Glomerular endothelial cell (primary cell): ENCODE measurements at regions not wholly inside any gene's neighbourhood (a gene's known extent, or its start where the extent isn't known, plus 50 kb on each side); places are given as distances from the start of the nearest gene placed in this dataset.
A peak's percentile ranks its signal among the peaks of the same experiment; 100 is the strongest.

Source experiments
- DNase-seq: peaks from one replicate; pipeline ENCODE4 v3.0.0-alpha.2; 2011; ENCODE audit warnings: low read depth, low spot score; ENCODE audit errors: extremely low read depth

DNA sequence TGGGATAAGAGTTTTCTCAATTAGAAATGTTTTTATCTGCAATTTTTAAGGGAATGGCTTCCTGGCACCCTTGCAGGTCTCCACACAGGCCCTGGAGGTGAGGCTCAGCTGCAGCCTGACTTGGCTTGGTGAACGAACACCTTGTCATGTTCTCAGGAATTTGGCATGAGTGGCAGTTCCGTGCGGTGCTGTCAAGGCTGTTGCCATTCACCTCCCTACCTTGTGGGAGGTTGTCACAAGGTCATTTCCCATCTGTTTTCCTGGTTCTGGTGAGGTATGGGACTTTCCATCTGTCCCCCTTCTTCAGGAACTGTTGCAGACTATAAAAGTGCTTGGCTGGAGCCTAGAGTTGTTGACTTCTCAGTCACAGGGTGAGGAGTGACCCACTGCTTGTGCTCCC is 82.9 kb downstream of the ELOVL4 start:
- DNase-seq, result no peak

DNA sequence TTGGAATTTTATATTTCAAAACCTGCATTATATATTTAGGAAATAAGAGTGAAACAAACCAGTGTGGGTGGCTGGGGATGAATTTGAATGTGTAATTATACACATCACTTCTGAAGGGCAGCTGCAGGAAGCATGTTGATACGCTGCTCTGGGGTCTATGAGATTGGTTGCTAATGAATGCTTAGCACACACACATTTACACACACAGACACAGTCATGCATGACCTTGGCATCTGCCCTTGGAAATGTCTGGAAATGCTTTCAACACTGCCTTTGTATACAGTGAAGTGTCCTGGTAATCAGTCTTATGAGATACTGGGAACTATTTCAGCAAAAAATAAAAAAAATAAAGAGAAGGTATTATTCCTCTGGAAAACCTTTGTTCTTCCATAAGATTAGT is 83.4 kb downstream of the ELOVL4 start:
- DNase-seq, result no peak

DNA sequence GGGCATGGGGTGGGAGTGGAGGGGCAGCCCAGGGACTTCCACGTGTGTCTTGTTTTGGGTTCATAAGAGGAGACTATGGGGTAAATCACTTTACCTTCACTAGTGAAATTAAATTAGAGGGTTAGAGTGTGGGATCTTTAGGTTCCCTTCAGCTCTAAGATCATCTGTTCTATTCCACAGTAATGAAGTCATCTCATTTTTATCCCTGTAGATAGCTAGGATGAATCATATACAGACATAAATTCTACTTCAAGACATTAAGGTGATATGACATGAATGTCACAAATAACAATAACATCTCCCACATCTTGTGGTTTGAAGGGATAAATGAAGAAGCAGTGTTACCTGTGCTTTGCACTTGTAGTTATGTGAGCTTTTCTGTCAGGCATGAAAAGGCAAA is 83.8 kb downstream of the ELOVL4 start:
- no peak for DNase-seq

DNA sequence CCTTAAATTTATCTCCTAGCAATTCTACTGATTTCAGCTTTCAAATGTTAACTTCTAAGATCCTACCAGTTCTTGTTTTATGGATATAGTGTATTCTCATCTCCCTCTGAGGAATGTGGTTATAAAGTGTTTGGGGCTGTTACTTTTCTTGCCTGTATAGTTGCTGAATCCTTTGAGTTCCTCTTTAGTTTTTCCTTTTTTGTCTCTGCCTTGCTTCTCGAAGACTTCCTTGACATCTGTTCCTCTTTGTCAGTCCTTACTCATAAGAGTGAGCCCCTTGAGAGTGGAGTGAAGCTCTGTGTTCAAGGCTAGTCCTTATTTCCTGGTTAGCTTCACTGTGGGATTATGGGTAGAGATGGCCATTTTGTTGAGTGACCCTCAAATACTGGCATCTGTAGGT is 84.6 kb downstream of the ELOVL4 start:
- DNase-seq, result no peak

DNA sequence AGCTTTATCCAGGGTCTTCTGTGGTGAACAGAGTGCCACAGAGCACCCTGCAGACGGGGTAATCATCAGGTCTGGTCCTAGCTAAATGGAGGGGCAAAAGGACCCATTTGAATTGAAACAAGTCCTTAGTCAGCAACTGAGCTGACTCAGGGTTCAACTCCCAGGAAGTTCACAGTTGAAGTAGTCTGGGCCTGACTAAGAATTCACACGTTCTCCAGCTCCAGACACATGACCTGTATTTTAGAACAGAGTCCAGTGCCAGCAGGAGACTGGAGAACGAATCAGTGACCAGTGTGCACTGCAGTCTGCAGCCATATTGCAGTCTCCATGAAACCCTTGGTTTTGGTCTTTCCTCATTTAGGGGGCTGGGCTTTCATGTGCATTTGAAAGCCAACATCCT is 85.2 kb downstream of the ELOVL4 start:
- DNase-seq, result no peak

DNA sequence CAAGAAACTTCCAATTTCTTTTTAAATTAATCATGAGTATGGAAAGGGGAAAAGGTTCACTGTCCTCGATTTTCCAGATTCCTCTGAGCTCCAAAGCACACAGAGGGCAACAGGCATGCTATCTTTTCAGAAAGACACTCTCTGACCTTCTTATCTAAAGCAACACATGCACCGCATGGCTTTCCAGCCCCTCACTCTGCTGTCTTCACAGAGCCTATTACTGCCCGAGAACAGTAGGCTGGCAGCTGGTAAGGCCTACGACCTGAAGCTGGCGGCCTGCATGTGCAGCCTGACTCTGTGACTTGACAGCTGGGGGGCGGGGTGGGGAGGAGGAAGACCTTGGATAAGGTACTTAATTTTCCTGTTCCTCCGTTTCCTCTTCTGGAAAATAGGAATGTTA is 86.3 kb downstream of the ELOVL4 start:
- DNase-seq, result no peak

DNA sequence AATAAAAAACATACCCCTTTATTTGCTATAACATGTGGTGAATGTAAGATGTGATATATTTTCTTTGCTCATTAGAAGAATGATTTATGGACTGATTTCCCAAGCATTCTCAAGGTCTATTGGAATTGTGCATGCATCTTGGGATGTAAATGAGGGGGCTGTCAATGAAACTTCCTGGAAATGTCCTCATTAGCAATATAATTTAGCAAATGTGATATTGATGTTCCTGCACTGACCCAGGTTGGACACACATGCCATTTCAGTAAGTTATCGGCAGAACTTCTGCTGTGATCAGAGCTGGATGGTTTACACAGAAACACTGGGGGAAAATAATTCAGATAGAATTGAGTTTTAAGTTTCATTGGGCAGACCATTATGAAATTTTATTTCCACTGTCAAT is 99.9 kb downstream of the ELOVL4 start:
- DNase-seq, result no peak

DNA sequence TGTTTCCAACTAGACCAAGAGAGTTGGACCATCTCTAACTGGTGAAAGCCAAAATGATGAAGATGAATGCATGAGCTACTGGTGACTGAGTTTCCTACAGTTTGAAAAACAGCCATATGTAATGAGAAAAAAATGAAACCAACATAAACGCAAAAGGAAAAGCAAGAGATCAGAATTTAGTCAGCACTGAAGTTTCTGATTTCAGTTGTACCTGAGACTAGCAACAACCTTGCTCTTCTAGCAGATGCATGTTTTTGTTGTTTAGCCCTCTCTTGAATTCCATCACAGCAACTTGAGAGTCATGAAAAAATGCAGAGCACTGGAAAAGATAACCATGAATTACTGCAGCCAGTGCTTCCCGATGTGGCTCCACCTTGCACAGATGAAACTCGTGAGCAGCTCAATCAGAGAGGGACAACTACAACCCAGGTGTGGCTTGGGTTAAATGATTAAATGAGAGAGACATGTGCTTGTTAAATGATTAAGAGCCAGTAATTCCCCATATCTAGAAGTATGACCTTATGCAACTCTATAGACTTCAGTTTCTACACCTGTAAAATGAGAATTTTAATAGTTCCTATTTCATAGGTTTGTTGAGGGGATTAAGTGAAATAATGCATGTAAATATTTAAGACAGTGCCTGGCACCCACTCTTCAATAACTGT is 104.8 kb downstream of the ELOVL4 start:
- DNase-seq, result no peak

DNA sequence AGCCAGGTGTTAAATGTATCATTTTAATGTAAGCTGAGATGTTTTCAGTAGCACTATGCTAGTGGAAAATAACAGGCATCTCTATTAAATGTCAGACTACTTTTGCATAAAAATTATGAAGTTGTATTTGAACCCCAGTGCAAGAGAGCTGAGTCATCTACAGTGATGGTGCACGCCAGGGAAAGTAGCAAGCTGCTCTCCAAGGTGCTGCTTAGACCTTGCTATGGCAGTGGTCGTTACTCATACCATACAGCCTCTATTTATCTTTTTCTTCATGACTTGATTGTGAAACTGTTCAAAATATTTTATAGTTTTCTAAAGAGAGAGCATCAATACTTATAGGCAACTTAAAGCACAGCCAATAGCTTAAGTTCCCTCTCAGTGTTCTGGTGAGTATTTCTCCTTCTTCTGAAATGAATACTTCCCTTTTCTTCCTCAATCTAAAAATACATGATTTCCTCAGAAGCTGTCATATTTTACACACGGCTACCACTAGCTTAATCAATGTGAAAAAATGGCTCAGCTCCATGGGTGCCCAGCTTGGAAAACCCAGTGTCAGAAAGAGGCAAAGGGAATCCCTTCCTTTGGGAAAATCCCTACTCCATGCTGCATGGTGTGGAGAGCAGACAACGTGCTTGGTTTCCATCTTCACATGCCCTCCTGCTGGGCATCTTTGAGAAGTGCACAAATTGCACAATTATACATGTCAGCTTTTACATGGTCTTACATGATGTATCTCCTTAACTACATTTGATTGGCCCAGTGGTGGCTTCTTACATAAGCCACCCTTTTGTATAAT is 105.6 kb downstream of the ELOVL4 start:
- DNase-seq, result no peak

DNA sequence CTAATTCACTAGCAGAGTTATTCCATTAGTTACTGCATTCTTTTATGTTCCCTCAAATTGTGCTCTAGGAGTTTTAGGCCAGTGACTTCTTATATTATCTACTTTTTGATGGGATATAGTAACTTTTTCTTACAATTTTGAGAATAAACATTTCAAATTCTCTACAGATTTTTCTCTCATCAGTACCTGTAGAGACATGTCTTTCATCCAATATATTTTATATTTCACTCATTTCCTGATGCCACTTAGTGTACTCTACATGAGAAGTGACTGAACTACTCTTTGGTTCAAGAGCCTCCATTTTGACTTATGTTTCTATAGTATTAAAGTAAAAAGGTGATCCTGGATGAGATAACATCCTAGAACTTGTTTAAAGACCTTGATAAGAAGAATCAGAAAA is 108.5 kb downstream of the ELOVL4 start:
- DNase-seq, result no peak

DNA sequence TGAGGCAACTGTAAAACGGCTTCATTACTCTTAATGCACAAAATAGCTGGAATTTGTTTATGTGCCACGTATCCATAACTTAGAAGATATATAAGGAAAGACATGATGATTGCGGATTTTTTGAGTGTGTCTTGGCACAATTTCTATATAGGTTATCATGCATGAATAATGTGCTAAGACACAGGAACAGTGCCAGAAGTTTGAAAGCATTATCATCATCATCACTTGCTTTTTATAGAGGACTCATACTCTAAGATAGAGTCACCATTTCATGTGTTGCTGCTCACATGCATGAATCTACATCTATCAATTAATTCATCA is 113.4 kb downstream of the ELOVL4 start:
- no peak for DNase-seq

DNA sequence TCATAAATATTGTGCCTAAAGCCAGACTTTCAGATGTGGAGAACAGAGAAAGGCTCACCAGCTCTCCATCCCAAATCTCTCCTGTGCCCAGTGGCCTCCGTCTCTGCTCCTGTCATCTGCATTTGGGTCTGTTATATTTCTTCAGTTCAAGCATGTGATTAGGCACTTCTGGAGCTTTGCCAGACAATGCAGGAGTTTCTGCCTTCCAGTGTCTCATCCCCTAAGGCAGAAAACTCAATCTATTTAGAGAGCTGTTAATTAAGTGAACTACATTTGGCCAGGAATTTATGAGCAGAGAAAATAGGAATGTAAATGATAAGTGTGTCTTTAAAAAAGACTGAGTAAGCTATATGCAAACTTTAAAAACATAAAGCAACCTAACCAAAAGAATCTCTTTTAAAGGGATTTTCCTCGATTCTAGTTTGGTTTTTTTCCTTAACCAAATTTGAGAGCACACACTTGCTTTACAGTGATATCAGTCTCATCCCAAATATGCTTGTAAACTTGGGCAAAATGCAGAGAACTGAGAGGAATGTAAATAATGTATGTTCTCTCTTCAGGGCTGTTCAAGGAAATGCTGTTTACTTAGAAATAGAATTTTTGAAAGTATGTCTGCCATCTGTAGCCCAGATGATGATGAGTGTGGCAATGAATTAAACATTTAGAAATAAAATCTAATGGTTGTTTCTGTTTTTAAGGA is 113.9 kb downstream of the ELOVL4 start:
- DNase-seq, result no peak

DNA sequence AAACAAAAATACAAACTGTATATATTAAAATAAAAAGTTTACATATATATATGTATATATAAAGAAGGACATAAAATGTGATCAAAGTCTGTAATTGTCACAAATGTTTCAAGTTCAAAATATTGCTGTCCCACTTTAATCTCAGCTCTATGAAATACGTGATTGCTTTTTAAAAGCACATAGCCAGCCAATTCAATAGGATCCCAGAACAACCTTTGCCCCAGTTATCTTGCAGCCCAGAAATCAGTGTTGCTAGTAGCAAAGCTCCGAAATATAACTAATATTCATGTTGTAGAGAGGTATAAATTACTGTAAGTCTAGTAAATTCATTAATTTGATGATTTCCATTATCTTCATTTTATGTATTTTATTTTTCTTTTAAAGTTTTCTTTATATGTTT is 114.6 kb downstream of the ELOVL4 start:
- no peak for DNase-seq

DNA sequence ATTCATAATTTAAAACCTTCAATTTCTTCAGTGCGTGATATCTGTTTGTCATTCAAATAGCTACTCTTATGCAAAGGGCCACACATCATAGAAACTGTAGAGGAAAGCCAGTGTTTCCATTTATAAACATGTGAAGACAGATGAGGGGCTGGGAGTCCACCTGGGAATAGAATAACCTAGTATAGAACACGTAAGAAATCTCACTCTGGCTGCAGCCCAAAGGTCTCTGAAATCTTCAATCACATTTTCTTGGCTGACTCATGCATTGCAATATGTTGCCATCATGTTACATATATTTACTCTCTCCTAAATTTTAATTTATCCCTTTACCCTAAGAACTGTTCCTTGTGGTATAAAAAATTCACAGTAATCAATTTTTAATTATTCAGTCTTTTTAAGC is 123.2 kb downstream of the ELOVL4 start:
- no peak for DNase-seq

DNA sequence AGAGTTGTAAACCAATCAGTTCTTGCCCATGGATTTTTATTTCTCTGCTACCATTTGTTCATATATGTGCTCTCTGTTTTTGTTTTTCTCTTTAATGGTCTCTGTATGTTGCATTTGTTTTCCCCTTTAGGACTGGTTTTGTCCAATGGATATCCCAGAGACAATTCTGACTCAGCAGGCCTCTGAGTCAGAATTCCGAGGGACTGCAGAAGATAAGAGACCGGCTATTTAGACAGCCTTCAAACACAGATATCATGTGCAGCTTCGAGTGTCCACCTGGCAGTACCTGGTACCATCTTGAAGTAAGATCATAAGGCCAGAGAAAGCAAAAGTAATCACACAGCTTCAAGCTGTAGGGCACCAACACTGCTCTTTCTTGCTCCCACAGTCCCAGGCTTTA is 125.5 kb downstream of the ELOVL4 start:
- no peak for DNase-seq

DNA sequence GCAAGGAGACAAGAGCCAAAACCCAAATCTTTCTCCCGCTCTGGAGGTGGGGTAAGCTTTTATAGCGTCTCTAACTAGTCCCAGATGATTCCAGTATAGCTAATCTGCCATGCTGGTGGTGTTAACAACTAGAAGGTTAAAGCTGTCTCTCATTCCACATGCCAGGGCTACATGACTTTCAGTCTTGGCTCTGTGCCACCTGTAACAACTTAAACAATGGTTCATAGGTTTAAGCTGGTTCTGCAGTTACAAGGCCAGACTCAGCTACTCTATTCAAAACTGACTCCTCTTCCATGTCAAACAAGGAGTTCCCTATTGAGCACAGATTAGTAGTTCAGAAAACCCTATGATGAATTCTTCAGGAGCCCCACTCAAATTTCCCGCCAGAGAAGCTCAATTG is 128.9 kb downstream of the ELOVL4 start:
- peak; percentile 27 for DNase-seq

DNA sequence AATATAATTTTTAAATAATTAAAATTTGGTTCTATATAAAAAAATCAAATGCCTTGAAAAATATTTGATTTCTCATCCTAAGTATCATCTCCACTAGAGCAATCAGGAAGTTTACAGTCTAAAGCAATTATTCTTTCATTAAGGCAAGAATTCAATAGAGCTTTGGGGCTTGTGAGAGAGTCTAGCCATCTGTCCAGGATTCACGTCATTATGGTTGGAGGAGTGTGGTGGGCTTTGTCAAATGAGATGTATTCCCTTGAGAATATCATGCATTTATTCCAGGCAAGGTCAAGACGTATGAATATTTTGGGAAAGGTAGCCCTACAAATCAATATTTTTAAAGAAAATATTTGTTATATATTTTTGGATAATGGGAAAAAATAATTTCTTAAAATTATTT is 132.4 kb downstream of the ELOVL4 start:
- DNase-seq, result no peak

DNA sequence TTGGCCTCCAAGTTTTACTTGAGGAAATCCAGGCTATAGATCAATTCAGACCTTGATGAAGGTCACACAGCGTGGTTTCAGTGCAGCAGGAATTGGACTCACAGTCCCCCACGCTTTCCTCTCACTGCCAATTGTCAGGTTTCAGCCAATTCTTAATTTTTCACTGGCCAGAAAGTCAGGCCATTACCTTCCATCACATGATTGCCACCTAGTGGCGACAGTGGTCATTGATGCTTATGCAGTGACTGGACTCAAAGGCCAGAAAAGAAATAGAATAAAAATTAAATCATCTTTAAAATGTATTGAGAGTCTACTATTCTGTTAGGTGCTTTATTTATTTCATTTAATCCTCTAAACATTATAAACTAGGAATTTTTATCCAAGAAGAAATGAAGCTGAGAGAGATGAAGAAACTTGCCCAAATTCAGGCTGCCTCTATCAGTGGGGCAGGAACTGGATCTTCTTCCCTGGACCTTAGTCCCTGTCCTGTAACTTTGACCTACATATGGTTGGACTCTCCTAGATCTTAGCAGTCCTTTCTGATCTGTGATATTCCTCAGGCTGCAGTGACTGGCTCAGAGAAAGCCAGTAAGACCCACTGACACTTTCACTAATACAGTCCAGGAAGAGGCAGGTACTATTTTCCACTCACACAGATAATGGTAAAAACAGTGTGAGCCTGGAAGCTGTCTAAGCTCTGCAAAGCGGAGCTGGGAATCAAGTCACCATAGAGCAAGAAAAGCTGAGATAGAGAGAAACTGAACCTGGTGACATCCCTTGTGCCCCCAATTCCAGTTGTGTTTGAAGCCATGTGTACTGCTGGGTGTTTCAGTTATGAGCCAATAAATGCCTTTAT is 133.3 kb downstream of the ELOVL4 start:
- DNase-seq, result peak; percentile 54

DNA sequence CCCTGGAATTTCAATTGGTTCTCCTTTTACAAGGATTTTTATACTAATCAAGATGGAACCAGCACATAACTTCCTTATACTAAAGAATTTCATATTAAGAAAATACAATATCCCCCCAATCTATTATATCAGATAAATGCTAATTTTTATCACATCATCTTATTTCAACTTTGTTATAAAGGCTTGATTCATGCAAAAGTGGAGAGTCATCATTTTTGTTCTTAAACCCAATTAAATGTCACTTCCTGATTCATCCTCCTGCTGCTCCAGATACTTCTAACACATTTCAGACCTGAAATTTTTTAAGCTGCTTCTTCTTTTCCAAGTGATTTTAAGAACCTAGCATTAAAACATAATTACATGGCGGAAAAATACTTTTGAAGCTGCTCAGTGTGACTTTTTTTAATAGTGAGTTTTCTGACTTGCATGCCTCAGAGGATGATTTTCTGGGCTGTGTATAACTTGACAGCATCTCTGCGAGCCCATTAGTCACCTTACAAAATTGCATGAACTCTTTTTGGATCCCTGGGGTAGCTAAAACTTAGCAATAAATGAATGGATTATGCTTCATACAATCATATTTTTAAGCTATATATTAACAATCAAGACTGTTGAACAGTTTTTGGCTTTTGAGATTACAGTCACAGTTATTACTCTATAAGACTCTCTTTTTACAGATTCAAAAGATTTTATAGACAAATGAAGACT is 134.1 kb downstream of the ELOVL4 start:
- no peak for DNase-seq

DNA sequence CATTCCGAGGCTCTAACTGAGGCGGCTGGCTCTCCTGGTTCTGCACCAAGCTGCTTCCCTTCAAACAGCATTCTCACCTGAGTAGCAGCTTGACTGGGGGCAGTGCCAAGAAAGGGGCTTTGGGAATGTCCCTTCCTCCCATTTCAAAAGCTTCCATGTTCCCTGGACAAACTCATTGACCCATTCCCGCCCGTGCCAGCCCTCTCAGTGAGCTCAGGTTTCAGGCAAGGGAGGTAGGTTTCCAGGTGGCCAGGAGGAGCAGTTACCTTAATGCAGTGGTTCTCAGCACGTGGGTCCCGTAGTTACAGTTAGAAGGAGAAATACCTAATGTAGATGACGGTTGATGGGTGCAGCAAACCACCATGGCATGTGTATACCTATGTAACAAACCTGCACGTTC is 135.2 kb downstream of the ELOVL4 start:
- no peak for DNase-seq

DNA sequence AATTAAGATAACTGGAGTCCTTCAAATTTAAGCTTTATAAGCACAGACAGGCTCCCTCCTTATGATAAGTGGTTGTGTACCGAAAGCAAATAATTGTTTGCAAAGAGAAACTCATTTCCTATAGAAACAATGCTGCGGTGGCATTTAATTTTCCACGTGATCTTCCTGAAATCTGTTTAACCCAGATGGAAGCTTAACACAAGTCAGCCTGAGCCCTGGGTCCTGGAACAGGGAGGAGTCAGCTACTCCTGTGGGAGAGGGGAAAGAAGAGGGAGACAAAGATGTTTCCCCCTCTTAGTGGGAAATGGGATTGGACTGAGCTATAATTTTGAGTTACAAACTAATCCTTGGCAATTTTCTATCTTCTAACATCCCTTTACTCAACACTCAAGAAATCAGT is 136.5 kb downstream of the ELOVL4 start:
- DNase-seq, result no peak
